GM18505 (cell line): ENCODE measurements at regions not wholly inside any gene's neighbourhood (a gene's known extent, or its start where the extent isn't known, plus 50 kb on each side); places are given as distances from the start of the nearest gene placed in this dataset.

Experiments
- ATAC-seq: cut with Tn5 transposase; IDR thresholded peaks from one replicate; pipeline ENCODE4 v1.9.1; 2021; ENCODE audit not compliant: unreplicated experiment
- POLR2A ChIP-seq: IDR thresholded peaks from 4 replicates; pipeline ENCODE4 v1.6.1; 2011; ENCODE audit warnings: borderline replicate concordance; ENCODE audit not compliant: insufficient read depth, insufficient read length; ENCODE audit errors: extremely low read depth

DNA sequence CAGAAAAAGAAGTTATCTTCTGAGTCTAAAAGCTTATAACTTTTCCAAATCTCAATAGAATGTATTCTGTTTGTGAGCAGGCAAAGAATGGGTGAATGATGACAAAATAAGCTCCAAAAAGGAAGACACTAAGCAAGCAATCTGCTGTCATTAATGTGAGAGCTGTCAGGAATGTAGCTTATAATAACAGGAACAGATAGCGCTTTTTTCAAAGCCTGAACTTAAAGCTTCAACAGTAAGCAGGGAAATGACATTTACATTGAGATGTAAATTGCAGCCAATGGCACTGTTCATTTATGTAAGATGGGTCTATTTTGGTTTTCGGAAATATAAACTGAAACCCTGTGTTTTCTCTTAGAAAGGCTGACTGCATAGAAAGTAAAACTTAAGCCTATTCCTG is 1005.9 kb downstream of the PDHA2 start:
- no peak for ATAC-seq
- no peak for TF ChIP-seq POLR2A

DNA sequence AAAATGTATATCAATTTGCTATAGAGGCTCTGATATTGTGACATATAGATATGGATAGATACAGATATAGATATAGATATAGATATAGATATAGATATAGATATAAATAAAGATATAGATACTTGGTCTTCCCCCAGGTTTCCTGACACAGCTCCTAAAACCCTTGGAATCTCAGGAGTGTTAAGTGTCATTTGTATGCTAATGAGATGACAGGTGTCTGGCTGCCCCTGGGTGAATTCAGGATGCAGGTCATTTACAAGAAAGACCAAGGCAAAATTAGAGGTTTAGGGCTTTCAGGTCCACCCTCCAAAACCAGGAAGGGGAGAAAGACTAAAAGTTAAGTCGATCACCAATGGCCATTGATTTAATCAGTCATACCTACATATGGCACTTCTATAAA is 1034.8 kb downstream of the PDHA2 start:
- ATAC-seq: no peak
- no peak for TF ChIP-seq POLR2A

DNA sequence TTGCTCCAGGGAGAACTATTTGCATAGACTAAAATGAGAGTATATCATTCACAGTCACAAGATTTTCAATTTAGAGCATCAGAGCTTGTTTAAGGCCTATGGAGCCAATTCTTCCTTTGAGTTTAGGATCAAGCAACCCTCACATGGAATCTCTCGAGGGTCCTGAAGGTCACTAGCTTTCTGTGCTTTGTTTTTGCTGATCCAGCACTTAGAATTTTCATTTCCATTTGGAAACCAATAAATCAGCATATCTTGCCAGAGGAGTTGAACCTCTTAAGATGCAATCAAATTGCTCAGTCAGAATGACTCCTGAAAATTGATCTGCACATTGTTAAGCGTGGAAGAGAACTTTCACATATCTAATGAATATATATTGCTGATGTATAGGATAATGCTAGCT is 1039.6 kb downstream of the PDHA2 start:
- ATAC-seq: no peak
- TF ChIP-seq POLR2A: no peak

DNA sequence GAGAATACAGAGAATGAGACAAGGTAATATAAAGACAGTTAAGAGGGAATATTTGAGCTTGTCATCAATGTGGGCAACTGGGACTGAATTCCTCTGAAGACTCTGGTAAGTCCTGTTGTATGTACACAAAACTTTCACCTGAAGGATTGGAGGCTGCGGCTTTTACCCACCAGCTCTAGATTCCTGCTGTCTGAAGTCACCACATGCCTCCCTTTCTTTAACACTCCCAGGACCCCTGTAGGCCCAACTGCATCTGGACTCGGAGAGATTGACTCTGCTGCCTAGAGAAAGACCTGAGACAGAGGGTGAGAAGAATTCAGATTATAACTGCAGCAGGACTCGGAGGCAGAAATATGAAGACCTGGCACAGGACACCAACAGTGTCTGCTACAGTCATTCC is 1048.0 kb downstream of the PDHA2 start:
- TF ChIP-seq POLR2A: no peak
- ATAC-seq: no peak

DNA sequence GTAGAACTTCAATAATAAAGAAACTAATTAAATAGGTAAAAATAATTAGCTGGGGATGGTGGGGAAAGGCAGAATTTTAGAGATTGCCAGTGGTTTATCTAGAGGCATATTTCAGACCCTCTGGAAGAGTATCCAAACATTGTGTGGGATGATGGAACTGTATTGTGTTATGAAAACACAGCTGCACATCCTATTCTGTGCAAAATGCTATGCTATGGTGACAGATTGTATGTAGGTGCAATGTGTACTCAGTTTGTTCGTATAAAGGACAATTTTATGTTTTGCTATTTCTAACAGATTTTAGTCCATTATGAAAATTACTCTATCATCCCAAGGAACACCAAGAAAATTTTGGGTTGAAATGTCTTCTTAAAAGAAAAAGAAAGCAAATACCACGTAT is 1054.7 kb downstream of the PDHA2 start:
- no peak for ATAC-seq
- TF ChIP-seq POLR2A: no peak

DNA sequence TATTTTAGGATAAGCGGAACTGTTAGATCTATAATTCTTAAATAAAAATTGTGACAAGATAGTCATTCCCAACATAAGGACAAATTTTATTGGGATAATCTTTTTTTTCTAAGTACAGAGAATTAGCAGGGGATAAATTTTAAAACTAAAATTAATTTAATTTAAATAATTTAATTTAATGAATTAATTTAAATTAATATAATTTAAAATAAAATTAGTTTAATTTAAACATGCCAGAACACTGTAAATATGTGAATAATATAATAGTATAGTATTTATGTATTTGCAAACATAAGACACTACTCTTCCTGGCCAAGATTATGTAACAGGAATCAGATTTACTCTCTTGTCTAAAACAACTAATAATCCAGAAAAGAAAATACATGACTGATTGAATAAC is 1055.9 kb downstream of the PDHA2 start:
- ATAC-seq: no peak

DNA sequence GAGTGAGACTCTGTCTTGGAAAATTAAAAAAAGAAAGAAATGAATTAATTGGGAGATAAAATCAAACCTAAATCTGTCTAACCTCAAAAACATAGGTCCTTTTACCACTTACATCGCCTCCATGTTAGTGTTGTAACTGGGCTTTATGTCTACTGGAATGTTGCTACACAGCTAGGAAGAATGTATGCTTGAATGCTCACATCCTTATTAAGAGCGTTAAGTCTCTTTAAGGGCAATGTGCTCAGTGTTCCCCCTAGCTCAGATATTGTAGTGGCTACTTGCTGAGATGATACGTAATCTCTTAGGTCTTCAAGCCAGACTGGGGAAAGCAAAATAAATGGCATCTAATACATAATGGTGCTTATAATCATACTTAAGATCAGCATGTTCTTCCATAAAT is 1072.8 kb downstream of the PDHA2 start:
- TF ChIP-seq POLR2A: no peak
- ATAC-seq: no peak

More for the DNA sequence above, 1055.9 kb downstream of the PDHA2 start:
- no peak for TF ChIP-seq POLR2A

DNA sequence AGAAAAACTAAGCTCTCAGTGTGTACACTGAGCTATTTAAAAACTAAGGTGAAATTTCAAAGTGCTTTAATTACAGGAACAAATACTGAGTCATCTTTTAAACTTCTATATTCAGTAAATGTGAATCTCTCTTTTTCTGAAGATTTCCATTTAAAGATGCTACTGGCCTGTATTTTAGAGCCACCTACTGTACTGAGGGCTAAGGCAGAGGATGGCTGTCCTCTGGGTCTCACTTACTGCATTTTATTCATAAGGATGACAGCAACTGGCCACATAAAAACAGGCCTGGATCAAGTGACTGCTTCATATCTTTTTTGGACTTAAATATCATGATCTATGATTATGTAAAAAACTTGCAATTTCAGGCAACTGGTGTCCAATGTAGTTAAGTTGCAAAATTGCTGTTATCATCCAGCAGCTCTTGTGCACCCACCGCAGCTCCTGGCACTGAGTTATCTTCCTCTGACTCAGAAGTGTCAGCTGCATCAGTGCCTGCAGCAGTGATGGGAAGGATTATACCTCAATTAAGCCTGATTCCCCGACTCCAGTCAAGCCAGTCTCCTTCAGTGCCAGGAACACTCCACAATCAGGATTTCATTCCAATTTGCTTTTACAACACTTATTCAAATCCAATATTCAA is 1073.7 kb downstream of the PDHA2 start:
- TF ChIP-seq POLR2A: no peak
- ATAC-seq: no peak

DNA sequence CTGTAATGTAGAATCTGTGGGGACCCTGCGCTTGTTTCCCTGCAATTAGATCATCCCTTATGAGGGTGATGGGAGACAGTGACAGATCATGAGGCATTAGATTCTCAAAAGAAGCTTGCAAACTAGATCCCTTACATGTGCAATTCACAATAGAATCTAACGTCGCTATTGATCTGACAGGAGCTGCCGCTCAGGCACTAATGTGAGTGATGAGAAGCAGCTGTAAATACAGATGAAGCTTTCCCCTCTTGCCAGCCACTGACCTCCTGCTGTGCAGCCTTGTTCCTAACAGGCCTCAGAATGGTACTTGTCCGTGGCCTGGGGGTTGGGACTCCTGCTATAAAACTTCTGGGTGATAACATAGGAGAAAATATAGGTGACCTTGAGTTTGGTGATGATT is 1076.8 kb downstream of the PDHA2 start:
- TF ChIP-seq POLR2A: no peak

DNA sequence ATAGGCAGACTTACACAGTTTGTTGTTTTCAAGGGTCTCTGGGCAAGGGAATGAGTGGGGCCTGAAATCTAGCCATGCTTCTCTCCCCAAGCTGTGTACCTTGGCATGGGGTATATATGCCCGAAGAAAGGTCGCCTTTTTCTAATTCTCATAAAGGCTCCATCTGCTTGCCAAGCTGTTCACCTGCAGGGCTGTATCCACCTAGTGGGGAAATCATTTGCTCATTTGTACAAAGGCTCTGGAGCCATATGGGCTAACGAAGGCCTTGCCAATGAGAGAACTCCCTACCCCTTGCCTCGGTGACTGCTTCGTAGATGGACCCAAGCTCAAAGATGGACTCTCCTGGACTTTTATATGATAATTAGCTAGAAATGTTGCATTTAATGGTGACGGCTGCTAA is 1097.0 kb downstream of the PDHA2 start:
- ATAC-seq: no peak
- no peak for TF ChIP-seq POLR2A

More for the DNA sequence above, 1076.8 kb downstream of the PDHA2 start:
- no peak for ATAC-seq

DNA sequence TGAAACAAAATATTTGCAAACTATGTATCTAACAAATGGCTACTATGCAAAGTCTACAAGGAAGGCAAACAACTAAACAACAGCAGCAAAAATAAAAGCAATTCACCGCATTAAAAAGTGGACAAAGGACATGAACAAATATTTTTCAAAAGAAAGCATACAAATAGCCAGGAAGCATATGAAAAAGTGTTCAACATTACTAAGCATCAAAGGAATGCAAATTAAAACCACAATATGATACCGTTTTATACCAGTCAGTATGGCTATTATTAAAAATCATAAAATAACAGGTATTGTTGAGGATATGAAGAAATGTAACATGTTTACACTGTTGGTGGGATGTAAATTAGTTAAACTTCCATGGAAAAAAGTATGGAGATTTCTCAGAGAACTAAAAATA is 1106.7 kb downstream of the PDHA2 start:
- no peak for ATAC-seq
- no peak for TF ChIP-seq POLR2A

DNA sequence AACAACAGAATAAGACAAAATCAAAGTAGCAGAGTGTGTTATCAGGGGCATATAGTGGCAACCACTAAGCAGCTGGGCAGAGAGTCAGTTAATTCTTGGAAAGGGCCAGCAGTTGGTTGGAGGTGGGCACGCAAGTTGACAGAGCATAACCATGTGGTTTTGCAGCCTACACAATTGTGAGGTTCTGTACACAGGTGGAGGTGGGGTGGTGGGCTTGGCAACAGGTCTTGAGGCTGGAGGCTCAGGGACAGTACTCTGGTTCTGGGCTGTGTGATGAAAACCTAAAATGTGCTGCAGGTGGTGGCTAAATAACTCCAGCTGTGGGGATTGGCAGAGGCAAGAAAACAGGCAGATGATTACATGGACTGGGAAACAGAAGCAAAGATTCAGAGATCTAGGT is 1112.7 kb downstream of the PDHA2 start:
- ATAC-seq: no peak
- no peak for TF ChIP-seq POLR2A

DNA sequence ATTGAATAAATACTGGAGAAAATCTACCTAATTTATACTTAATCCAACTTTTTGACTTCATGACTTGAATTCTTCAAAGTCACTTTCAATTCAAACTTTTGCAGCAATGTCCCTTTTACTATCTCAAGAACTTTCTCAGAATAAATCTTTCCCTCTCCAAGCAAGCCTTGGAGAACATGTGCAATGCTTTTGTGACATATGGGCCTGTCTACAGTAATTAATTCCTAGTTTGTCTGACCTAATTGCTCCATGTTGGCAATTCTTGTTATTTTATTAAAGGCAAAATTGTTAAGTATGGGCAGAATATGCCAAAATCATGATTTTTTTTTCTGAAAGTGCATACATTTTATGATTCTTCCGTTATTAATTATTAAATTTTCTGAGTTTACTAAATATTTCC is 1115.3 kb downstream of the PDHA2 start:
- no peak for ATAC-seq
- TF ChIP-seq POLR2A: no peak

DNA sequence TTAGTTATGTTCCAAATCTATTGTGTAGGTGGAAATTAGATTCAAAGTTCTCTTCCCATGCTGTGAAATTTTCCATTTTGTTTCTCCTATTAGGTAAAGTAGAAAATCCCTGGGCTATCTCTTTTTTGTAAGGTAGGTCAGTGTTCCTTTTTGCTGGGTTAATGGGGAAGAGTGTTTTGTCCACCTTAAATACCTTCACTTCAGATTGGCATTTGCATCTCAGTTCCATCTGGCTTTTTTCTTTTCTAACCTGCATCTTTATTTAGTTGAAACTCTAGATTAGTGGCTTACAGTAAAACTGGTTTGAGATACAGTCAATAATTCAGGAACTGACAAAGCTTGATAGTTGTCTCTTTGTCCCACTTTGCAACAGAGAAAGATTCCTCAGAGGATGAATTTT is 1115.8 kb downstream of the PDHA2 start:
- no peak for TF ChIP-seq POLR2A
- ATAC-seq: no peak

DNA sequence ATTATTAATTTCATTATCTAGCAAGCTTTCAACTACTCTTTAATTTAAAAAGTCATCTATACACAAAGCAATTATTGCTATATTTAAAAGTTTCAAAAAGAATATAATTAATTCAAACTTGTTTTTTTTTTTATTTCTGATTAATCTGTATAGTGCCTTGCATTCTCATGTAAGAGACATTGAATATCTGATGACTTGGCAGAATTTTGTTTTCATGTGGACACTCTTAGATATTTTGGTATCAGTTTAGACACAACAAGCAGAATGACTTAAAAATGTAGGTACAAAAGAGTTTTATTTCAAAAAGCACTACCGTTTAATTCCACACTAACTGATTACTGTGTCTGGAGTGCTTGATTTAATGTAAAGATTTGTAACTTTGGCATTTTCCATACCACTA is 1129.6 kb downstream of the PDHA2 start:
- ATAC-seq: no peak

More for the DNA sequence above, 1129.6 kb downstream of the PDHA2 start:
- no peak for TF ChIP-seq POLR2A
